ENCODE measurements at regions not wholly inside any gene's neighbourhood (a gene's known extent, or its start where the extent isn't known, plus 50 kb on each side); places are given as distances from the start of the nearest gene placed in this dataset.

DNA sequence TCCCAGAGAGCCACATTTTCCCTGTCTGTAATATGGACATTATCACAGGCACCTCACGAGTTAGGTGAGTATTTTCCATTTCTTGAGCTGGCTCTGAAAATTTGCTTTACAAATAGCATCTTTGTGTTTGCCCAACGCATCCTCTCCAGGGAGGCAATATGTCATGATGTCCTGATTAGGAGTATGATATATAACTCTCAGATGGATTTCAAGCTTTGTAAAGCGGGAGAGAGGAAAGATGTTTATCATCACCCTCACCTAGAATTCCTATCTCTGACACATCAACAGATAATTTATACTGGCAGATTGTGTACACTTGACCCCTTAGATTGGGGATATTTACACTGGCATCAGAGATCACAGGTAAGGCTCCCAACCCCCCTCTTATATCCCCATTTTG is 730.7 kb upstream of the RGS18 start:
- ATAC-seq (no peak), FAIRE-seq (no peak), DNase-seq (ENCODE audit: low spot score) (no peak)
- Histone ChIP-seq H3K9ac (ENCODE audit: insufficient read depth, low read depth, low read length) (no peak overlapping the region), H3K79me2 (ENCODE audit: insufficient read depth, low read length) (no peaks in the 10 kb centered on the region), H3K4me1 (ENCODE audit: insufficient read depth, low read length) (no peaks in the 10 kb centered on the region), H3K9me3 (ENCODE audit: low read length) (no peaks in the 10 kb centered on the region), H3K36me3 (replicated peaks in 1 of 2; ENCODE audit: control insufficient read depth in 1 of 2, insufficient read depth in 2 of 2, low read length in 2 of 2) (no peaks in the 10 kb centered on the region), H3K4me3 (replicated peaks in 1 of 3; ENCODE audit: insufficient read depth in 1 of 3, low read depth in 2 of 3, low read length in 3 of 3) (no peak overlapping the region), H3K4me2 (ENCODE audit: low read depth, low read length) (no peak overlapping the region), H4K20me1 (ENCODE audit: insufficient read depth, low read length) (no peaks in the 10 kb centered on the region), H3K27ac (ENCODE audit: extremely low read length, insufficient read depth, low read length) (no peak overlapping the region), H3K27me3 (ENCODE audit: control insufficient read depth in 1 of 2, insufficient read depth in 2 of 2, low read length in 2 of 2) (no peaks in the 10 kb centered on the region; a peak in 1 of 5 replicates), H2AFZ (ENCODE audit: low read length) (no peak overlapping the region)
- TF ChIP-seq ZBTB4 (CRISPR knock-in tag; IDR thresholded peaks at IDR 0.05; ENCODE audit: borderline replicate concordance) (no peak), SAFB2 (CRISPR knock-in tag; IDR thresholded peaks at IDR 0.05; ENCODE audit: borderline replicate concordance, low read depth) (no peak), NR1H2 (CRISPR knock-in tag; IDR thresholded peaks at IDR 0.05; ENCODE audit: borderline replicate concordance, low read depth) (no peak), ZSCAN21 (CRISPR knock-in tag; IDR thresholded peaks at IDR 0.05; ENCODE audit: borderline replicate concordance) (no peak), BRD4 (CRISPR knock-in tag; IDR thresholded peaks at IDR 0.05) (no peak), MAFF (IDR thresholded peaks at IDR 0.05; ENCODE audit: low read depth, low read length) (no peak), POLR2AphosphoS5 (IDR thresholded peaks at IDR 0.05; ENCODE audit: low read depth, low read length) (no peak), TARDBP (CRISPR knock-in tag; IDR thresholded peaks at IDR 0.05) (no peak), GTF3A (CRISPR knock-in tag; conservative IDR thresholded peaks at IDR 0.05) (no peak), ZNF691 (CRISPR knock-in tag; IDR thresholded peaks at IDR 0.05; ENCODE audit: borderline replicate concordance, low read depth) (no peak), PRDM15 (CRISPR knock-in tag; IDR thresholded peaks at IDR 0.05) (no peak)
- WGBS (ENCODE audit: low lambda C conversion rate), result 5% methylated on average over 3 of the region's 3 CpGs
- CTCF ChIA-PET (ENCODE audit: low intra/inter-chr PET ratio, low total read pairs), result no interaction called here
- no TSS peak for BruUV-seq (replicated peaks)
- POLR2A ChIA-PET, result no interaction called here
- intact Hi-C loops (cut with micrococcal nuclease; ENCODE audit: unreplicated experiment) (no loop called here), in situ Hi-C loops (cut with HindIII; ENCODE audit: extremely low pct_ligation_motif_present, low pct_unique_long_range_greater_than_20kb) (no loop called here)

Data from HepG2 (cell line).